ENCODE measurements at regions not wholly inside any gene's neighbourhood (a gene's known extent, or its start where the extent isn't known, plus 50 kb on each side); places are given as distances from the start of the nearest gene placed in this dataset.

Small RNA genes lying in the stretch of these regions (small RNA-seq; reads per million reads assigned to genes)
- gene AC133485.4 (0 reads per million in 2 donors), gene AC142381.2 (0 reads per million in 2 donors), gene IGHV1OR16-3 (0 reads per million in 2 donors), gene IGHV3OR16-9 (0 reads per million in 2 donors)
